ENCODE measurements at regions not wholly inside any gene's neighbourhood (a gene's known extent, or its start where the extent isn't known, plus 50 kb on each side); places are given as distances from the start of the nearest gene placed in this dataset.

- no peak for DNase-seq (ENCODE audit: low read depth)
- H3K4me3 ChIP-seq (ENCODE audit: low read depth, low read length): no peak overlapping the region
- no peak for TF ChIP-seq CTCF (conservative IDR thresholded peaks at IDR 0.05; ENCODE audit: low read depth, low read length)
Observed at GRCh38 chr12:83807871-83808270, 1104.7 kb downstream of the SLC6A15 start.

DNA sequence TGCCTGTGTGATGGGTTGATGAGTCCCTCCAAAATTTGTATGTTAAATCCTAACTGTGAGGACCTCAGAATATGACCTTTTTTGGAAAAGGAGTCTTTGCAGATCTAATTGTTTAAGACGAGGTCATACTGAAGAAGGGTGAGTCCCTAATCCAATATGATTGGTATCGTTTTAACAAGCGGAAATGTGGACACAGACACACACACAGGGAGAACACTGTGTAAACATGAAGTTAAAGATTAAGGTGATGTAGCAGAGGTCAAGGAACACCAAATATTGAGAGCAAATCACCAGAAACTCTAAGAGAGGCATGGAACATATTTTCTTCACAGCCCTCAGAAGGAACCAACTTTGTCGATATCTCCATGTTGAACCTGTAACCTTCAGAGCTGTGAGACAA lies 1106.7 kb downstream of the SLC6A15 start:
- no peak for DNase-seq (ENCODE audit: low read depth)
- H3K4me3 ChIP-seq (ENCODE audit: low read depth, low read length): no peak overlapping the region
- TF ChIP-seq CTCF (conservative IDR thresholded peaks at IDR 0.05; ENCODE audit: low read depth, low read length): no peak

- DNase-seq (ENCODE audit: low read depth): no peak
- H3K4me3 ChIP-seq (ENCODE audit: low read depth, low read length): no peak overlapping the region
- no peak for TF ChIP-seq CTCF (conservative IDR thresholded peaks at IDR 0.05; ENCODE audit: low read depth, low read length)
Observed at GRCh38 chr12:83805156-83805772, 1107.3 kb downstream of the SLC6A15 start.

- H3K4me3 ChIP-seq (ENCODE audit: low read depth, low read length): no peak overlapping the region
- DNase-seq (ENCODE audit: low read depth): no peak
- no peak for TF ChIP-seq CTCF (conservative IDR thresholded peaks at IDR 0.05; ENCODE audit: low read depth, low read length)
Observed at GRCh38 chr12:83801972-83802371, 1110.6 kb downstream of the SLC6A15 start.

DNA sequence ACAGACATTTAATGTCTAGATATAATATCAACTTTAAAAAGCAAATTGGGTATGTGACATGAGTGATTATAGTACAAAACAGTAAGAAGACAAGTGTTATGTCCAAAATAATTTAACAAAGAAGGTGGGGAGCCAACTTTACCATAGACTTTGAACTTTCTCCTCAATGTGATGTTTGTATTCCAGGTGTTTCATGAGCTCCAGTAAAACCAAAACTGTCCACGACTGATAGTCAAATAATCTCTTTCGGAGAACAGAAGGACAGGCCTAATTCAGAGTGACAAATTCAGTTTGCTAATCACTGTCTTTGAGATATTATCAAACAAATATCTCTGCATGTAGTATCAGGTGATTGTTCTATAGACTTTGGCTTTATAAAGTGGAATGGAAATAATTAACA lies 1112.6 kb downstream of the SLC6A15 start:
- TF ChIP-seq CTCF (conservative IDR thresholded peaks at IDR 0.05; ENCODE audit: low read depth, low read length): no peak
- DNase-seq (ENCODE audit: low read depth): no peak
- H3K4me3 ChIP-seq (ENCODE audit: low read depth, low read length): no peak overlapping the region

GRCh38 chr12:83796531-83796930 lies 1109.8 kb downstream of the TMTC2 start:
- no peak for DNase-seq (ENCODE audit: low read depth)
- no peak for TF ChIP-seq CTCF (conservative IDR thresholded peaks at IDR 0.05; ENCODE audit: low read depth, low read length)
- no peak overlapping the region for H3K4me3 ChIP-seq (ENCODE audit: low read depth, low read length)

- no peak overlapping the region for H3K4me3 ChIP-seq (ENCODE audit: low read depth, low read length)
- DNase-seq (ENCODE audit: low read depth): no peak
- no peak for TF ChIP-seq CTCF (conservative IDR thresholded peaks at IDR 0.05; ENCODE audit: low read depth, low read length)
Observed at GRCh38 chr12:83793616-83794015, 1106.9 kb downstream of the TMTC2 start.

Measured in epithelial cell of proximal tubule (primary cell).